ENCODE measurements at regions not wholly inside any gene's neighbourhood (a gene's known extent, or its start where the extent isn't known, plus 50 kb on each side); places are given as distances from the start of the nearest gene placed in this dataset.

DNA sequence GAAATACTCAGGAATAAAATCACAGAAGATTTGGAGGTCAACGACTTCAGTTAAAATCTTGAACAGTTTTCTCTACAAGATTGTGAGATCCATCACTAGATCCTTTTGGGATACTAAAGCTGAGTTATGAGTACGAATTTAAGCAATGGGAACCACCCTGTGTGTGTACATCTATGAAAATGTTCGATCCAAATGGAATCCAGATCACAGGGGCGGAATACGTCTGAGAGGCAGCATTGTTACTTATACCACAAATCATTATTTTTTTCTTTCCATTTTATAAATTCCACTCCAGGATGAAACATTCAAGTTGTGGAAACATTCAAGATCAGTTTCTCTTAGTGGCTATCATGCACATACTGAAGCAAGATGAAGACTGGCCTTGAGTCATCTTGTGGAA, 239.3 kb upstream of the PAPPA start:
- Histone ChIP-seq H3K9me3 (ENCODE audit: low read length) (no peaks in the 10 kb centered on the region), H4K20me1 (ENCODE audit: insufficient read depth, low read length) (no peaks in the 10 kb centered on the region), H3K4me3 (replicated peaks in 1 of 3; ENCODE audit: insufficient read depth in 1 of 3, low read depth in 2 of 3, low read length in 3 of 3) (no peak overlapping the region), H3K4me2 (ENCODE audit: low read depth, low read length) (no peak overlapping the region), H3K27me3 (ENCODE audit: control insufficient read depth in 1 of 2, insufficient read depth in 2 of 2, low read length in 2 of 2) (no peaks in the 10 kb centered on the region; a peak in 1 of 5 replicates), H3K9ac (ENCODE audit: insufficient read depth, low read depth, low read length) (no peak overlapping the region), H3K79me2 (ENCODE audit: insufficient read depth, low read length) (no peaks in the 10 kb centered on the region), H2AFZ (ENCODE audit: low read length) (no peak overlapping the region), H3K36me3 (replicated peaks in 1 of 2; ENCODE audit: control insufficient read depth in 1 of 2, insufficient read depth in 2 of 2, low read length in 2 of 2) (no peaks in the 10 kb centered on the region), H3K27ac (ENCODE audit: extremely low read length, insufficient read depth, low read length) (no peak overlapping the region), H3K4me1 (ENCODE audit: insufficient read depth, low read length) (no peaks in the 10 kb centered on the region; the same call in 1 of the 2 replicates)
- FAIRE-seq = no peak
- no peak for DNase-seq (ENCODE audit: low spot score)
- intact Hi-C loops (cut with micrococcal nuclease; ENCODE audit: unreplicated experiment) = no loop called here
- no TSS peak for BruUV-seq (replicated peaks)
- TF ChIP-seq, protein P1, sequence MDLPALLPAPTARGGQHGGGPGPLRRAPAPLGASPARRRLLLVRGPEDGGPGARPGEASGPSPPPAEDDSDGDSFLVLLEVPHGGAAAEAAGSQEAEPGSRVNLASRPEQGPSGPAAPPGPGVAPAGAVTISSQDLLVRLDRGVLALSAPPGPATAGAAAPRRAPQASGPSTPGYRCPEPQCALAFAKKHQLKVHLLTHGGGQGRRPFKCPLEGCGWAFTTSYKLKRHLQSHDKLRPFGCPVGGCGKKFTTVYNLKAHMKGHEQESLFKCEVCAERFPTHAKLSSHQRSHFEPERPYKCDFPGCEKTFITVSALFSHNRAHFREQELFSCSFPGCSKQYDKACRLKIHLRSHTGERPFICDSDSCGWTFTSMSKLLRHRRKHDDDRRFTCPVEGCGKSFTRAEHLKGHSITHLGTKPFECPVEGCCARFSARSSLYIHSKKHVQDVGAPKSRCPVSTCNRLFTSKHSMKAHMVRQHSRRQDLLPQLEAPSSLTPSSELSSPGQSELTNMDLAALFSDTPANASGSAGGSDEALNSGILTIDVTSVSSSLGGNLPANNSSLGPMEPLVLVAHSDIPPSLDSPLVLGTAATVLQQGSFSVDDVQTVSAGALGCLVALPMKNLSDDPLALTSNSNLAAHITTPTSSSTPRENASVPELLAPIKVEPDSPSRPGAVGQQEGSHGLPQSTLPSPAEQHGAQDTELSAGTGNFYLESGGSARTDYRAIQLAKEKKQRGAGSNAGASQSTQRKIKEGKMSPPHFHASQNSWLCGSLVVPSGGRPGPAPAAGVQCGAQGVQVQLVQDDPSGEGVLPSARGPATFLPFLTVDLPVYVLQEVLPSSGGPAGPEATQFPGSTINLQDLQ (CRISPR knock-in tag; IDR thresholded peaks at IDR 0.05) = no peak
- no peak for TF ChIP-seq EHMT2 (IDR thresholded peaks at IDR 0.05; ENCODE audit: borderline replicate concordance, low read depth, low read length)
- no peak for TF ChIP-seq FLYWCH1 (CRISPR knock-in tag; IDR thresholded peaks at IDR 0.05)
- no peak for TF ChIP-seq ZNF883 (CRISPR knock-in tag; IDR thresholded peaks at IDR 0.05; ENCODE audit: not compliant biosample characterization)
- TF ChIP-seq, protein P2, sequence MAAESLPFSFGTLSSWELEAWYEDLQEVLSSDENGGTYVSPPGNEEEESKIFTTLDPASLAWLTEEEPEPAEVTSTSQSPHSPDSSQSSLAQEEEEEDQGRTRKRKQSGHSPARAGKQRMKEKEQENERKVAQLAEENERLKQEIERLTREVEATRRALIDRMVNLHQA (CRISPR knock-in tag; IDR thresholded peaks at IDR 0.05) = no peak
- TF ChIP-seq, protein P3, sequence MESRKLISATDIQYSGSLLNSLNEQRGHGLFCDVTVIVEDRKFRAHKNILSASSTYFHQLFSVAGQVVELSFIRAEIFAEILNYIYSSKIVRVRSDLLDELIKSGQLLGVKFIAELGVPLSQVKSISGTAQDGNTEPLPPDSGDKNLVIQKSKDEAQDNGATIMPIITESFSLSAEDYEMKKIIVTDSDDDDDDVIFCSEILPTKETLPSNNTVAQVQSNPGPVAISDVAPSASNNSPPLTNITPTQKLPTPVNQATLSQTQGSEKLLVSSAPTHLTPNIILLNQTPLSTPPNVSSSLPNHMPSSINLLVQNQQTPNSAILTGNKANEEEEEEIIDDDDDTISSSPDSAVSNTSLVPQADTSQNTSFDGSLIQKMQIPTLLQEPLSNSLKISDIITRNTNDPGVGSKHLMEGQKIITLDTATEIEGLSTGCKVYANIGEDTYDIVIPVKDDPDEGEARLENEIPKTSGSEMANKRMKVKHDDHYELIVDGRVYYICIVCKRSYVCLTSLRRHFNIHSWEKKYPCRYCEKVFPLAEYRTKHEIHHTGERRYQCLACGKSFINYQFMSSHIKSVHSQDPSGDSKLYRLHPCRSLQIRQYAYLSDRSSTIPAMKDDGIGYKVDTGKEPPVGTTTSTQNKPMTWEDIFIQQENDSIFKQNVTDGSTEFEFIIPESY (CRISPR knock-in tag; IDR thresholded peaks at IDR 0.05) = no peak
- no peak for TF ChIP-seq ZNF644 (CRISPR knock-in tag; IDR thresholded peaks at IDR 0.05; ENCODE audit: low read depth)
- TF ChIP-seq CCDC6 (CRISPR knock-in tag; IDR thresholded peaks at IDR 0.05) = no peak
- no peak for TF ChIP-seq HIVEP1 (CRISPR knock-in tag; IDR thresholded peaks at IDR 0.05)
- TF ChIP-seq HMG20A (CRISPR knock-in tag; IDR thresholded peaks at IDR 0.05; ENCODE audit: borderline replicate concordance) = no peak
- no peak for TF ChIP-seq PAF1 (CRISPR knock-in tag; IDR thresholded peaks at IDR 0.05)
- TF ChIP-seq GFI1 (CRISPR knock-in tag; IDR thresholded peaks at IDR 0.05; ENCODE audit: borderline replicate concordance) = no peak
- TF ChIP-seq, protein P4, sequence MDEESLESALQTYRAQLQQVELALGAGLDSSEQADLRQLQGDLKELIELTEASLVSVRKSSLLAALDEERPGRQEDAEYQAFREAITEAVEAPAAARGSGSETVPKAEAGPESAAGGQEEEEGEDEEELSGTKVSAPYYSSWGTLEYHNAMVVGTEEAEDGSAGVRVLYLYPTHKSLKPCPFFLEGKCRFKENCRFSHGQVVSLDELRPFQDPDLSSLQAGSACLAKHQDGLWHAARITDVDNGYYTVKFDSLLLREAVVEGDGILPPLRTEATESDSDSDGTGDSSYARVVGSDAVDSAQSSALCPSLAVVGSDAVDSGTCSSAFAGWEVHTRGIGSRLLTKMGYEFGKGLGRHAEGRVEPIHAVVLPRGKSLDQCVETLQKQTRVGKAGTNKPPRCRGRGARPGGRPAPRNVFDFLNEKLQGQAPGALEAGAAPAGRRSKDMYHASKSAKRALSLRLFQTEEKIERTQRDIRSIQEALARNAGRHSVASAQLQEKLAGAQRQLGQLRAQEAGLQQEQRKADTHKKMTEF (CRISPR knock-in tag; IDR thresholded peaks at IDR 0.05) = no peak
- TF ChIP-seq, protein P5, sequence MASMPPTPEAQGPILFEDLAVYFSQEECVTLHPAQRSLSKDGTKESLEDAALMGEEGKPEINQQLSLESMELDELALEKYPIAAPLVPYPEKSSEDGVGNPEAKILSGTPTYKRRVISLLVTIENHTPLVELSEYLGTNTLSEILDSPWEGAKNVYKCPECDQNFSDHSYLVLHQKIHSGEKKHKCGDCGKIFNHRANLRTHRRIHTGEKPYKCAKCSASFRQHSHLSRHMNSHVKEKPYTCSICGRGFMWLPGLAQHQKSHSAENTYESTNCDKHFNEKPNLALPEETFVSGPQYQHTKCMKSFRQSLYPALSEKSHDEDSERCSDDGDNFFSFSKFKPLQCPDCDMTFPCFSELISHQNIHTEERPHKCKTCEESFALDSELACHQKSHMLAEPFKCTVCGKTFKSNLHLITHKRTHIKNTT (CRISPR knock-in tag; IDR thresholded peaks at IDR 0.05) = no peak
- CTCF ChIA-PET (ENCODE audit: low intra/inter-chr PET ratio, low total read pairs) = no interaction called here
- POLR2A ChIA-PET = no interaction called here
- in situ Hi-C loops (cut with HindIII; ENCODE audit: extremely low pct_ligation_motif_present, low pct_unique_long_range_greater_than_20kb) = no loop called here
- no peak for ATAC-seq
- WGBS (ENCODE audit: low lambda C conversion rate) = 41% methylated on average over 5 of the region's 5 CpGs
